ENCODE measurements at regions not wholly inside any gene's neighbourhood (a gene's known extent, or its start where the extent isn't known, plus 50 kb on each side); places are given as distances from the start of the nearest gene placed in this dataset.

DNA sequence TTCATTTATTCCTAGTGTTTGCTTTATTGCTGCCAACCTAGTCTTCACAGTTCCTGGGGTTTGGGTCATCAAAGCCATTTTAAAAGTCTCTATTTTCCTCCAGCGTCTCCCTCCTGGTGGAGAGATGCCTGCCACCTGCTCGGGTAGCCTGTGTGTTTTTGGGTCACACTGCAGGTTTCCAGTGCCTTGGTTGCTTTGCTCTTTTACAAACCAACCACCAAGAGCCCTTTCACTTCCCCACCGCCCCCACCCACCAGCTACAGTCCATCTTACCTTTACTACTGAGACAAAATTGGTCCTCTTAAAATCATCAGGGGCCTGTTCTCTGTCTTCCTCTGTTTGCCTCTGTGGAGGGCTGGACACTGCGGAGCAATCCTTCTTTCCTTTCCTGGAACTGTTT lies 280.5 kb upstream of the GATB start:
- no peak for DNase-seq

More for the DNA sequence above, 280.5 kb upstream of the GATB start:
- Histone ChIP-seq H3K27me3 (ENCODE audit: insufficient read depth, low read length) (no peaks in the 10 kb centered on the region), H4K91ac (ENCODE audit: insufficient read length, low read depth, low read length) (no peak overlapping the region), H3K23ac (ENCODE audit: insufficient read length, low read depth, low read length) (no peak overlapping the region), H4K5ac (ENCODE audit: insufficient read length, low read depth, low read length) (no peak overlapping the region), H2BK12ac (ENCODE audit: insufficient read length, low read depth, low read length) (no peak overlapping the region), H3T11ph (ENCODE audit: low read length) (no peak overlapping the region), H3K14ac (ENCODE audit: insufficient read depth, low read length) (no peak overlapping the region), H4K8ac (replicated peaks; ENCODE audit: insufficient read length, low read depth, low read length) (no peak overlapping the region), H3K23me2 (ENCODE audit: insufficient read length, low read depth, low read length, poor library complexity, severe bottlenecking) (no peaks in the 10 kb centered on the region), H3K4ac (ENCODE audit: low read depth, low read length) (no peak overlapping the region), H2BK15ac (ENCODE audit: low read depth, low read length) (no peak overlapping the region), H4K20me1 (ENCODE audit: control insufficient read depth, insufficient read depth, insufficient read length) (no peaks in the 10 kb centered on the region), H3K56ac (ENCODE audit: insufficient read length, low read depth, low read length) (no peak overlapping the region), H3K9me3 (ENCODE audit: control insufficient read depth, low read depth, low read length) (no peaks in the 10 kb centered on the region), H3K4me1 (ENCODE audit: insufficient read depth, low read length) (no peaks in the 10 kb centered on the region), H2BK5ac (ENCODE audit: insufficient read length, low read length) (no peak overlapping the region), H3K27ac (ENCODE audit: insufficient read length, low read depth, low read length) (no peak overlapping the region), H2BK20ac (ENCODE audit: low read depth, low read length, poor library complexity, severe bottlenecking) (no peak overlapping the region), H3K79me2 (ENCODE audit: insufficient read depth, low read length) (no peaks in the 10 kb centered on the region), H3K79me1 (ENCODE audit: insufficient read depth, low read depth, low read length, poor library complexity, severe bottlenecking) (no peaks in the 10 kb centered on the region), H3K18ac (ENCODE audit: insufficient read length, low read depth, low read length) (no peak overlapping the region), H2AFZ (ENCODE audit: low read length) (no peak overlapping the region), H2BK120ac (ENCODE audit: low read depth, low read length, poor library complexity, severe bottlenecking) (no peak overlapping the region), H3K4me2 (ENCODE audit: insufficient read depth, insufficient read length, low read length) (no peak overlapping the region), H2AK5ac (ENCODE audit: insufficient read length, low read length) (no peak overlapping the region), H3K9ac (ENCODE audit: extremely low read depth, insufficient read length, low read length) (no peak overlapping the region)
- Mint-ChIP-seq H3K36me3 (ENCODE audit: insufficient read depth in 1 of 3, low read depth in 3 of 3) (peaks cover 5 to 12% (median 5%) of the 10 kb centered on the region in 3 experiments; a peak in 3 of 7 replicates), H3K9me3 (peaks cover 8 to 13% of the 10 kb centered on the region in 2 experiments), H3K27me3 (ENCODE audit: low read depth) (peaks cover 8% of the 10 kb centered on the region), H3K4me1 (peaks cover 11 to 12% of the 10 kb centered on the region in 2 experiments), H3K4me3 (no peak overlapping the region), H3K27ac (no peak overlapping the region; a peak in 1 of 7 replicates)
- TF ChIP-seq, protein P1, sequence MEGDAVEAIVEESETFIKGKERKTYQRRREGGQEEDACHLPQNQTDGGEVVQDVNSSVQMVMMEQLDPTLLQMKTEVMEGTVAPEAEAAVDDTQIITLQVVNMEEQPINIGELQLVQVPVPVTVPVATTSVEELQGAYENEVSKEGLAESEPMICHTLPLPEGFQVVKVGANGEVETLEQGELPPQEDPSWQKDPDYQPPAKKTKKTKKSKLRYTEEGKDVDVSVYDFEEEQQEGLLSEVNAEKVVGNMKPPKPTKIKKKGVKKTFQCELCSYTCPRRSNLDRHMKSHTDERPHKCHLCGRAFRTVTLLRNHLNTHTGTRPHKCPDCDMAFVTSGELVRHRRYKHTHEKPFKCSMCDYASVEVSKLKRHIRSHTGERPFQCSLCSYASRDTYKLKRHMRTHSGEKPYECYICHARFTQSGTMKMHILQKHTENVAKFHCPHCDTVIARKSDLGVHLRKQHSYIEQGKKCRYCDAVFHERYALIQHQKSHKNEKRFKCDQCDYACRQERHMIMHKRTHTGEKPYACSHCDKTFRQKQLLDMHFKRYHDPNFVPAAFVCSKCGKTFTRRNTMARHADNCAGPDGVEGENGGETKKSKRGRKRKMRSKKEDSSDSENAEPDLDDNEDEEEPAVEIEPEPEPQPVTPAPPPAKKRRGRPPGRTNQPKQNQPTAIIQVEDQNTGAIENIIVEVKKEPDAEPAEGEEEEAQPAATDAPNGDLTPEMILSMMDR (conservative IDR thresholded peaks at IDR 0.05): no peak
- WGBS (ENCODE audit: extremely low coverage, insufficient read length, low lambda C conversion rate): no CpG with 5 or more reads among the region's 4 CpGs
